Neuronal stem cell (in vitro differentiated cells): ENCODE measurements at regions not wholly inside any gene's neighbourhood (a gene's known extent, or its start where the extent isn't known, plus 50 kb on each side); places are given as distances from the start of the nearest gene placed in this dataset.
A peak's percentile ranks its signal among the peaks of the same experiment; 100 is the strongest.

Source experiments
- DNase-seq: peaks from one replicate; pipeline ENCODE4 v3.0.0-alpha.2; 2013; ENCODE audit warnings: low spot score
- H2AFZ ChIP-seq: one replicate; pipeline ENCODE4 v1.6.1; 2013; ENCODE audit warnings: mild to moderate bottlenecking, low read length, inconsistent platforms
- H2AK5ac ChIP-seq: 2 replicates; pipeline ENCODE4 v1.6.1; 2013; ENCODE audit warnings: low read depth, mild to moderate bottlenecking, inconsistent platforms, low read length, moderate library complexity, mixed read lengths
- H2BK120ac ChIP-seq: 2 replicates; pipeline ENCODE4 v1.6.1; 2013; ENCODE audit warnings: low read depth, mild to moderate bottlenecking, inconsistent platforms, low read length, moderate library complexity, mixed read lengths
- H2BK12ac ChIP-seq: one replicate; pipeline ENCODE4 v1.6.1; 2013; ENCODE audit warnings: low read length, inconsistent platforms
- H2BK15ac ChIP-seq: 2 replicates; pipeline ENCODE4 v1.6.1; 2013; ENCODE audit warnings: mild to moderate bottlenecking, low read length, inconsistent platforms, mixed read lengths
- H2BK5ac ChIP-seq: one replicate; pipeline ENCODE4 v1.6.1; 2013; ENCODE audit warnings: inconsistent platforms, mild to moderate bottlenecking, low read length, moderate library complexity
- H3K14ac ChIP-seq: one replicate; pipeline ENCODE4 v1.6.1; 2013; ENCODE audit warnings: low read length, inconsistent platforms
- H3K18ac ChIP-seq: 2 replicates; pipeline ENCODE4 v1.6.1; 2013; ENCODE audit warnings: low read length, inconsistent platforms
- H3K23ac ChIP-seq: 2 replicates; pipeline ENCODE4 v1.6.1; 2013; ENCODE audit warnings: low read depth, mild to moderate bottlenecking, mixed read lengths, low read length, inconsistent platforms; ENCODE audit not compliant: poor library complexity
- H3K27ac ChIP-seq: replicated peaks from 3 replicates; pipeline ENCODE4 v1.5.1; 2013; ENCODE audit warnings: low read length, inconsistent platforms
- H3K27me3 ChIP-seq, 3 experiments: 2 replicates each; pipeline ENCODE4 v1.6.1; 2013; ENCODE audit warnings: low read length in 3 of 3, mild to moderate bottlenecking in 2 of 3, inconsistent platforms in 1 of 3, low read depth in 1 of 3, mixed read lengths in 1 of 3, moderate library complexity in 1 of 3; ENCODE audit not compliant: control insufficient read depth in 3 of 3, insufficient read depth in 3 of 3
- H3K36me3 ChIP-seq, 2 donors: replicated peaks in 1 of 2; 2 replicates each; pipeline ENCODE4 v1.6.1; 2013; ENCODE audit warnings: low read length in 2 of 2; ENCODE audit not compliant: control insufficient read depth in 2 of 2, insufficient read depth in 2 of 2
- H3K4ac ChIP-seq: 2 replicates; pipeline ENCODE4 v1.6.1; 2013; ENCODE audit warnings: inconsistent platforms, mild to moderate bottlenecking, low read length, moderate library complexity
- H3K4me1 ChIP-seq, 2 donors: 1 replicate in 1 of 2; 2 replicates in 1 of 2; pipeline ENCODE4 v1.6.1; 2013; ENCODE audit warnings: low read length in 2 of 2, low read depth in 1 of 2; ENCODE audit not compliant: control insufficient read depth in 2 of 2, insufficient read depth in 1 of 2
- H3K4me2 ChIP-seq: one replicate; pipeline ENCODE4 v1.6.1; 2013; ENCODE audit warnings: mild to moderate bottlenecking, low read length, inconsistent platforms; ENCODE audit not compliant: insufficient read depth, poor library complexity, severe bottlenecking
- H3K4me3 ChIP-seq, 2 donors: 2 replicates each; pipeline ENCODE4 v1.5.1; 2013; ENCODE audit warnings: low read length in 2 of 2, mild to moderate bottlenecking in 2 of 2, inconsistent platforms in 1 of 2, moderate library complexity in 1 of 2
- H3K79me1 ChIP-seq: one replicate; pipeline ENCODE4 v1.6.1; 2013; ENCODE audit warnings: low read depth, mild to moderate bottlenecking, inconsistent platforms, low read length, moderate library complexity
- H3K9ac ChIP-seq: one replicate; pipeline ENCODE4 v1.6.1; 2013; ENCODE audit warnings: mild to moderate bottlenecking, low read depth, low read length, inconsistent platforms; ENCODE audit not compliant: poor library complexity
- H3K9me3 ChIP-seq, 2 donors: replicated peaks in 1 of 2; 2 replicates each; pipeline versions ENCODE3 to v1.6.1; 2013; ENCODE audit warnings: low read length in 2 of 2, mild to moderate bottlenecking in 2 of 2, inconsistent platforms in 1 of 2, low read depth in 1 of 2, mixed read lengths in 1 of 2, moderate library complexity in 1 of 2; ENCODE audit not compliant: control insufficient read depth in 2 of 2, insufficient read depth in 1 of 2
- H4K8ac ChIP-seq: one replicate; pipeline ENCODE4 v1.6.1; 2013; ENCODE audit warnings: low read depth, mild to moderate bottlenecking, inconsistent platforms, low read length, moderate library complexity
- H4K91ac ChIP-seq: one replicate; pipeline ENCODE4 v1.6.1; 2013; ENCODE audit warnings: low read length, low read depth, mild to moderate bottlenecking, inconsistent platforms; ENCODE audit not compliant: poor library complexity
- WGBS, 2 donors: extraction: QIAGEN DNeasy Blood & Tissue Kit; methylation state at CpG; one replicate each; pipeline ENCODE4 v1.1.7; 2013; ENCODE audit warnings: missing lambda C conversion rate in 2 of 2, mixed read lengths in 1 of 2; ENCODE audit not compliant: insufficient read length in 2 of 2, insufficient replicate concordance in 1 of 2; ENCODE audit errors: extremely low coverage in 2 of 2; 5-methylcytosine and 5-hydroxymethylcytosine counted together

DNA sequence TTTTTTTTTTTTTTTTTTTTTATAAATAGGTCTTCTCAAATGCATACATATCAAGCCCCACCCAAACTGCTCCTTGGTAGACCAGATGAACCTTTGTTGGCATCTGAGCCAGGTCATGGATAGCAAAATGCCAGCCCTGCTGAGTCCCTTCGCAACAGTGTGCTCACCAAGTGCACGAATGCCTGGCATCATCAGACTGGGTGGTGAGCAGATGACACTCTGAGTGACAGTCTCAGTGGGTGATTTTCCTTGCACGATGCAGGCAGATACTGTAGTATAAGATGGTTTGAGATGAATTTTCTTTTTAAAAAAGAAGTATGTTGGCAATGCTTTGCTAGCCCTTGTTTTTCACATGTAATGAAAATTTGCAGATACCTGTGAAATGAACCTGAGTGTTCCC is 74.0 kb downstream of the RCN1 start:
- no peaks in the 10 kb centered on the region for H3K79me1 ChIP-seq
- DNase-seq, result no peak
- H2AK5ac ChIP-seq, result no peak overlapping the region
- no peaks in the 10 kb centered on the region for H3K4me1 ChIP-seq
- H3K9me3 ChIP-seq, result no peaks in the 10 kb centered on the region
- H3K14ac ChIP-seq, result no peak overlapping the region
- no peak overlapping the region for H2BK120ac ChIP-seq
- H3K4me2 ChIP-seq, result no peak overlapping the region
- H4K8ac ChIP-seq, result no peak overlapping the region
- no peaks in the 10 kb centered on the region for H3K36me3 ChIP-seq
- no peak overlapping the region for H3K27ac ChIP-seq
- H3K9ac ChIP-seq, result no peak overlapping the region
- no CpG with 5 or more reads among the region's 3 CpGs for WGBS, 2 donors
- peaks cover 0 to 8% (median 0%) of the 10 kb centered on the region in 3 experiments for H3K27me3 ChIP-seq
- H3K4me3 ChIP-seq, result peak overlapping the region in 1 of 2 donors; percentile 30
- no peak overlapping the region for H3K4ac ChIP-seq
- H2BK12ac ChIP-seq, result no peak overlapping the region
- no peak overlapping the region for H3K18ac ChIP-seq
- no peak overlapping the region for H3K23ac ChIP-seq
- no peak overlapping the region for H4K91ac ChIP-seq
- H2AFZ ChIP-seq, result no peak overlapping the region
- no peak overlapping the region for H2BK15ac ChIP-seq
- H2BK5ac ChIP-seq, result no peak overlapping the region

DNA sequence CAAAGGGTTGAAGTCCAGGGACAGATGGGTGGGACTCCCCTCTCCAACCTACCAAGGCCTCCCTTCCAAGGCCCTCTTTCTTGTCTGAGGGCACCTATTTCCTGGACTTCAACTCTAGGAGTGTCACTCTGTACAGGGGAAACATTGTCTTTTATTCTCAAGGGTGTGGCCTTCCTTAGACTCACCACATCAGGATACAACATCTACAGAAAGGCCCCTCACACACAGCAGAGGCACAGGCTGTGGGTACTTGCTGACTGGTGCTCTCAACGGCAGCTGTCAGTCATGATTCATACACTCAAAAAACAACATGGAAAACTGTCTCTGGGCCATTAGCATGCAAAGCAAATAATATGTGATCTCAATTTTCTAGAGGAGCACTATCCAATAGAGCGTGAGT is 78.0 kb downstream of the RCN1 start:
- Histone ChIP-seq H2BK15ac (no peak overlapping the region), H2AFZ (no peak overlapping the region), H3K9ac (no peak overlapping the region), H2AK5ac (no peak overlapping the region), H3K18ac (no peak overlapping the region), H3K4me1 (peaks cover 0 to 3% of the 10 kb centered on the region in 2 donors), H3K4me3 (no peak overlapping the region), H3K27ac (no peak overlapping the region), H3K79me1 (no peaks in the 10 kb centered on the region), H2BK12ac (no peak overlapping the region), H3K23ac (no peak overlapping the region), H4K8ac (no peak overlapping the region), H2BK5ac (no peak overlapping the region), H3K14ac (no peak overlapping the region), H3K9me3 (no peaks in the 10 kb centered on the region), H3K36me3 (no peaks in the 10 kb centered on the region), H4K91ac (no peak overlapping the region), H2BK120ac (no peak overlapping the region), H3K4ac (no peak overlapping the region), H3K4me2 (no peak overlapping the region), H3K27me3 (peaks cover 0 to 10% (median 0%) of the 10 kb centered on the region in 3 experiments)
- no peak for DNase-seq
- no CpG with 5 or more reads among the region's 2 CpGs for WGBS, 2 donors

DNA sequence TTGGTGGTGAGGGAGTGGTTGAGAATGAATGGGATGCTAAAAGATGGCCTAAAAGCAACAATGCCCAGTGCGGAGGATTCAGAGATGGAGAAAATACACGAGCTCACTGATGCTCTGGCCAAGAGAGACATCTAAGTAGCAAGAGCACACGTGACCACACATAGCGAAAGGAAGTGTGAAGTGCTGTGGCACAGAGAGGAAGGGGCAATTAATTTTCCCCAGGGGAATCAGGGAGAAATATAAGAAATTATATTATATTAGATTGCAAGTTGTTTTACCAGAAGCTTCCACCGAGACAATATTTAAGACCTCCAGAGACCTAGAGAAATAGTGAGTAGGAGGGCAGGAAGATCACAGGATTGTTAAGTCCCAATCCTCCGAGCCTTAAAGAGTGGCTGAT is 80.6 kb downstream of the RCN1 start:
- Histone ChIP-seq H3K23ac (no peak overlapping the region), H3K4ac (no peak overlapping the region), H3K14ac (no peak overlapping the region), H3K4me1 (peaks cover 2 to 3% of the 10 kb centered on the region in 2 donors), H2AFZ (no peak overlapping the region), H4K8ac (no peak overlapping the region), H2BK120ac (no peak overlapping the region), H3K4me3 (no peak overlapping the region), H3K18ac (no peak overlapping the region), H3K36me3 (no peaks in the 10 kb centered on the region), H3K9me3 (no peaks in the 10 kb centered on the region), H2BK15ac (no peak overlapping the region), H3K27me3 (peaks cover 0 to 6% (median 0%) of the 10 kb centered on the region in 3 experiments), H4K91ac (no peak overlapping the region), H2AK5ac (no peak overlapping the region), H2BK5ac (no peak overlapping the region), H3K9ac (no peak overlapping the region), H2BK12ac (no peak overlapping the region), H3K79me1 (no peaks in the 10 kb centered on the region), H3K27ac (no peak overlapping the region), H3K4me2 (no peak overlapping the region)
- DNase-seq, result no peak
- WGBS, 2 donors, result no CpG with 5 or more reads among the region's 6 CpGs

- Histone ChIP-seq H3K4me2 (no peak overlapping the region), H3K27me3 (peaks cover 0 to 6% (median 0%) of the 10 kb centered on the region in 3 experiments), H3K9me3 (no peaks in the 10 kb centered on the region), H2BK5ac (no peak overlapping the region), H3K23ac (no peak overlapping the region), H3K79me1 (no peaks in the 10 kb centered on the region), H3K36me3 (no peaks in the 10 kb centered on the region), H2BK15ac (no peak overlapping the region), H3K4me3 (no peak overlapping the region), H4K8ac (no peak overlapping the region), H3K9ac (no peak overlapping the region), H3K27ac (no peak overlapping the region), H3K18ac (no peak overlapping the region), H3K4me1 (peaks cover 2 to 3% of the 10 kb centered on the region in 2 donors), H2AK5ac (no peak overlapping the region), H2BK12ac (no peak overlapping the region), H2BK120ac (no peak overlapping the region), H2AFZ (peak overlapping the region; percentile 54), H3K4ac (no peak overlapping the region), H4K91ac (no peak overlapping the region), H3K14ac (no peak overlapping the region)
- DNase-seq, result no peak
- WGBS, 2 donors, result no CpG with 5 or more reads among the region's 9 CpGs
Observed at GRCh38 chr11:32172041-32172847, 81.4 kb downstream of the RCN1 start.
